ENCODE measurements at regions not wholly inside any gene's neighbourhood (a gene's known extent, or its start where the extent isn't known, plus 50 kb on each side); places are given as distances from the start of the nearest gene placed in this dataset.

DNA sequence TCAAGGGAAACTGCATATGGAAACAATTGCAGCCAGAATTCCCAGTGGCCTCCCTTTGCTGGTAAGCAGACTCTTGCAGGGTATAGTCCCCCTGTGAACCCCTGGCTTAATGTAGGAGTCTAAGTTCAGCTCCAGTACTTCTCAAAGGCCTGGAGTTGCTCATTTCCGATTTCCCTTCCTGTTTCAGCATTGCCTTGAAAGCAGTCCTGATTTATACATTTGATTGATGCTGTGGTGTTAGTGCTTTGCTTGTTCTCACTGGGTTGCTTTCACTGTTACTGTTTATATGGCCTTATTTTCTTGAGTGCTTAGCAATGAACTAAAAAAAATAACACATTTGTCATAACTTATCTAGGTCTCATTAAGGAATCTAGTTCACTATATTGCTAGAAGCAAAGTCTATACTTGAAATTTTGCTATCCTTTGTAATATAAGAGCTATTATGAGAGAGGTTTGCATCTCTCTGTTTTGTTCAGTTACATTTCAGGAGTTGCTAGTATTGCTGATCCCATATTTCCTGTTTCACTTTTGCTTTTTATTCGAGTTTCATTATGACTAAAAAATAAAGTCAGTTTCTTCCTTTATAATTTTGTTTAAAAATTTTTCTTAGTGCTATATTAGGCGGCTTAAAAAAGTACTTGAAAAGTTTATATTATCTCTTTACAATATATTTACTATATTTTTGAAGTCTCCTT is 122.4 kb upstream of the NMUR2 start:
- TF ChIP-seq, protein P1, sequence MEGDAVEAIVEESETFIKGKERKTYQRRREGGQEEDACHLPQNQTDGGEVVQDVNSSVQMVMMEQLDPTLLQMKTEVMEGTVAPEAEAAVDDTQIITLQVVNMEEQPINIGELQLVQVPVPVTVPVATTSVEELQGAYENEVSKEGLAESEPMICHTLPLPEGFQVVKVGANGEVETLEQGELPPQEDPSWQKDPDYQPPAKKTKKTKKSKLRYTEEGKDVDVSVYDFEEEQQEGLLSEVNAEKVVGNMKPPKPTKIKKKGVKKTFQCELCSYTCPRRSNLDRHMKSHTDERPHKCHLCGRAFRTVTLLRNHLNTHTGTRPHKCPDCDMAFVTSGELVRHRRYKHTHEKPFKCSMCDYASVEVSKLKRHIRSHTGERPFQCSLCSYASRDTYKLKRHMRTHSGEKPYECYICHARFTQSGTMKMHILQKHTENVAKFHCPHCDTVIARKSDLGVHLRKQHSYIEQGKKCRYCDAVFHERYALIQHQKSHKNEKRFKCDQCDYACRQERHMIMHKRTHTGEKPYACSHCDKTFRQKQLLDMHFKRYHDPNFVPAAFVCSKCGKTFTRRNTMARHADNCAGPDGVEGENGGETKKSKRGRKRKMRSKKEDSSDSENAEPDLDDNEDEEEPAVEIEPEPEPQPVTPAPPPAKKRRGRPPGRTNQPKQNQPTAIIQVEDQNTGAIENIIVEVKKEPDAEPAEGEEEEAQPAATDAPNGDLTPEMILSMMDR (IDR thresholded peaks at IDR 0.05), result no peak
- no peak for TF ChIP-seq POLR2A (IDR thresholded peaks at IDR 0.05)

All from Peyer's patch (tissue), 4 donors.